HEK293T (cell line): ENCODE measurements at regions not wholly inside any gene's neighbourhood (a gene's known extent, or its start where the extent isn't known, plus 50 kb on each side); places are given as distances from the start of the nearest gene placed in this dataset.

Source experiments
- BHLHE40 ChIP-seq: fragments of 450-650 bp; IDR thresholded peaks from 2 replicates; pipeline ENCODE4 v1.6.1; 2016; ENCODE audit warnings: mild to moderate bottlenecking, moderate library complexity, borderline replicate concordance
- CTBP1 ChIP-seq: fragments of 450-650 bp; IDR thresholded peaks from 2 replicates; pipeline ENCODE4 v1.6.1; 2016; ENCODE audit warnings: borderline replicate concordance
- ELF4 ChIP-seq: fragments of 450-650 bp; IDR thresholded peaks from 2 replicates; pipeline ENCODE4 v1.6.1; 2017; ENCODE audit warnings: antibody characterized with exemption
- FOXA1 ChIP-seq: fragments of 450-650 bp; IDR thresholded peaks from 2 replicates; pipeline ENCODE4 v1.6.1; 2016; ENCODE audit warnings: mild to moderate bottlenecking
- L3MBTL2 ChIP-seq: fragments of 450-650 bp; conservative IDR thresholded peaks from 2 replicates; pipeline ENCODE4 v1.6.1; 2016; ENCODE audit warnings: mild to moderate bottlenecking
- LEF1 ChIP-seq: fragments of 450-650 bp; IDR thresholded peaks from 2 replicates; pipeline ENCODE4 v1.6.1; 2017; ENCODE audit warnings: mild to moderate bottlenecking, borderline replicate concordance
- NFRKB ChIP-seq: fragments of 450-650 bp; IDR thresholded peaks from 2 replicates; pipeline ENCODE4 v1.6.1; 2016; ENCODE audit warnings: mild to moderate bottlenecking, moderate library complexity
- PKNOX1 ChIP-seq: fragments of 450-650 bp; IDR thresholded peaks from 2 replicates; pipeline ENCODE4 v1.6.1; 2016
- SP1 ChIP-seq: fragments of 450-650 bp; IDR thresholded peaks from 2 replicates; pipeline ENCODE4 v1.6.1; 2017
- SUZ12 ChIP-seq: fragments of 450-650 bp; IDR thresholded peaks from 2 replicates; pipeline ENCODE4 v1.6.1; 2016; ENCODE audit warnings: mild to moderate bottlenecking
- TARDBP ChIP-seq: fragments of 450-650 bp; IDR thresholded peaks from 2 replicates; pipeline ENCODE4 v1.6.1; 2016
- ZNF384 ChIP-seq: fragments of 450-650 bp; IDR thresholded peaks from 2 replicates; pipeline ENCODE4 v1.6.1; 2016

GRCh38 chr17:14904386-14904785 lies 360.7 kb downstream of the PMP22 start:
- TF ChIP-seq L3MBTL2 (no peak), SUZ12 (no peak), SP1 (no peak), TARDBP (no peak), PKNOX1 (no peak), CTBP1 (no peak), BHLHE40 (no peak), FOXA1 (no peak), NFRKB (no peak), ZNF384 (no peak), ELF4 (no peak), LEF1 (no peak)
